Testis (tissue), 2 donors: ENCODE measurements at regions not wholly inside any gene's neighbourhood (a gene's known extent, or its start where the extent isn't known, plus 50 kb on each side); places are given as distances from the start of the nearest gene placed in this dataset.

Source experiments
- DNase-seq: peaks from one replicate; pipeline ENCODE4 v3.0.0-alpha.2; 2019
- H3K27ac ChIP-seq, 2 donors: fragments of 200-600 bp; sonication (generic); one replicate each; pipeline ENCODE4 v1.5.1; 2019
- H3K27me3 ChIP-seq: fragments of 200-600 bp; sonication (generic); one replicate; pipeline ENCODE4 v1.5.1; 2019
- H3K36me3 ChIP-seq: fragments of 200-600 bp; sonication (generic); one replicate; pipeline ENCODE4 v1.5.1; 2017; ENCODE audit warnings: low read depth; ENCODE audit errors: missing control alignments
- H3K4me1 ChIP-seq: fragments of 200-600 bp; sonication (generic); one replicate; pipeline ENCODE4 v1.5.1; 2019
- H3K4me3 ChIP-seq, 2 donors: fragments of 200-600 bp; sonication (generic); one replicate each; pipeline ENCODE4 v1.5.1; 2017 to 2019
- H3K9me3 ChIP-seq: fragments of 200-600 bp; sonication (generic); one replicate; pipeline ENCODE4 v1.5.1; 2017
- CTCF ChIP-seq, 3 experiments: fragments of 450-650 bp in 2 of 3; fragments of 200-600 bp in 1 of 3; sonication (generic) in 1 of 3; IDR thresholded peaks; one replicate each; pipeline ENCODE4 v1.5.1; 2016 to 2019; ENCODE audit warnings: antibody characterized with exemption in 3 of 3, mild to moderate bottlenecking in 2 of 3, moderate library complexity in 1 of 3
- POLR2A ChIP-seq: fragments of 450-650 bp; IDR thresholded peaks from one replicate; pipeline ENCODE4 v1.6.1; 2017; ENCODE audit warnings: antibody characterized with exemption, mild to moderate bottlenecking, moderate library complexity
- WGBS, 2 donors: methylation state at CpG; one replicate each; pipeline ENCODE4 v1.1.5; 2018; 5-methylcytosine and 5-hydroxymethylcytosine counted together
- intact Hi-C: fragments of 100-400 bp; cut with DNase I; formaldehyde crosslinking; loops from one replicate; pipeline ENCODE4 v1.15.1; 2023; ENCODE audit warnings: low total_unique reads

DNA sequence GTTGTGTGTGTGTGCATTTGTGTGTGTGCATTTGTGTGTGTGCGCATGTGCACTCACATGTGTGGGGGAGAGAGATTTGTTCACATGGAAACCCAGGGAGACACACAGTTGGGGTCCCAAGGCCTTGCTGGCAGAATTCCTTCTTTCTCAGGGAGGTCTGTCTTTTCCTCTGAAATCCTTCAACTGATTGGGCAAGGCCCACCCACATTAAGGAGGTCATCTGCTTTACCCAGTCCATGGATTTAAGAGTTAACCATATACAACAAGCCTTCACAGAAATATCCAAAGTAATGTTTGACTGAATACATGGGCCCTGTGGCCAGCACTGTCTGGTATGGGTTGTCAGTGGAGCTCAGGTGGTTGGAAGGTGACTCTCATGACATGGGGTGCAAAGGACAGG, 641.4 kb downstream of the BRD1 start:
- Histone ChIP-seq H3K9me3 (no peaks in the 10 kb centered on the region), H3K4me1 (no peaks in the 10 kb centered on the region), H3K4me3 (no peak overlapping the region), H3K27ac (no peak overlapping the region), H3K27me3 (no peaks in the 10 kb centered on the region), H3K36me3 (no peaks in the 10 kb centered on the region)
- 96 to 100% methylated on average over 1 of the region's 1 CpG for WGBS, 2 donors
- TF ChIP-seq CTCF (IDR thresholded peaks at IDR 0.05) (no peak), POLR2A (no peak)
- intact Hi-C loops, result no loop called here
- DNase-seq, result no peak

DNA sequence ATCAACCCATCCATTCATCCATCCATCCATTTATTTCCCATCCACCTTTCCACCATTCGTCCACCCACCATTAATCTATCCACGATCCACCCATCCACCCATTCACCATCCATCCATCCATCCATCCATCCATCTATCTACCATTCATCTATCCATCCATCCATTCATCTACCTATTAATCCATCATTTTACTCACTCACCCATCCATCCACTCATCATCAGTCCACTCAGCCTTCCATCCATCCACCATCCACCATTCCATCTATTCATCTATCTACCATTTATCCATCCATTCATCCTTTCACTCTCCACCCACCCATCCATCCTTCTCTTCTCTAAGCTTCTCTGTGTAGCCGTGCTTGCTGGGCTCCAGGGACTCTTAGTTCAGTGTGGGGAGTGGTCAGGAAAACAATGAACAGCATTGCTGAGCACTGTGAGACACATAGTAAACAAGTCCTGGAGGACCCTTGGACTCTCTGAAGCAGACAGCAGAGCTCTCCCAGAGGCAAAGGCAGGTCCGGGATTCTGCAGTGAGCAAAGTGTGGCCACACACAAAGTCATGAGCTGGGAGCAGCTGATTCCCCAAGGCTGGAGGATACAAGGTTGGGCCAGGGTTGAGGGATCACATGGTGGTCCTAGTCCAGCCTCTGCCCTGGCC, 642.2 kb downstream of the BRD1 start:
- 81 to 90% methylated on average over 4 of the region's 4 CpGs for WGBS, 2 donors
- Histone ChIP-seq H3K4me1 (no peaks in the 10 kb centered on the region), H3K9me3 (no peaks in the 10 kb centered on the region), H3K27me3 (no peaks in the 10 kb centered on the region), H3K4me3 (no peak overlapping the region), H3K36me3 (no peaks in the 10 kb centered on the region), H3K27ac (no peak overlapping the region)
- TF ChIP-seq POLR2A, result no peak
- TF ChIP-seq CTCF (IDR thresholded peaks at IDR 0.05), result no peak
- intact Hi-C loops, result no loop called here
- DNase-seq, result no peak

- H3K27me3 ChIP-seq, result no peaks in the 10 kb centered on the region
Observed at GRCh38 chr22:49184736-49185135, 642.9 kb downstream of the BRD1 start.

GRCh38 chr22:49183826-49184216, 643.9 kb downstream of the BRD1 start:
- intact Hi-C loops, result no loop called here
- Histone ChIP-seq H3K4me3 (no peak overlapping the region), H3K27ac (no peak overlapping the region), H3K4me1 (no peaks in the 10 kb centered on the region), H3K36me3 (no peaks in the 10 kb centered on the region), H3K27me3 (no peaks in the 10 kb centered on the region), H3K9me3 (no peaks in the 10 kb centered on the region)
- TF ChIP-seq CTCF (IDR thresholded peaks at IDR 0.05), result no peak
- no peak for TF ChIP-seq POLR2A
- no peak for DNase-seq
- WGBS, 2 donors, result 79 to 82% methylated on average over 25 to 26 of the region's 26 CpGs

More at GRCh38 chr22:49184736-49185135, 642.9 kb downstream of the BRD1 start:
- no peak overlapping the region for H3K27ac ChIP-seq
- DNase-seq, result no peak
- 87 to 88% methylated on average over 15 of the region's 15 CpGs for WGBS, 2 donors
- H3K36me3 ChIP-seq, result no peaks in the 10 kb centered on the region
- TF ChIP-seq POLR2A, result no peak
- TF ChIP-seq CTCF (IDR thresholded peaks at IDR 0.05), result no peak
- no peaks in the 10 kb centered on the region for H3K9me3 ChIP-seq
- H3K4me1 ChIP-seq, result no peaks in the 10 kb centered on the region
- intact Hi-C loops, result no loop called here
- H3K4me3 ChIP-seq, result no peak overlapping the region

DNA sequence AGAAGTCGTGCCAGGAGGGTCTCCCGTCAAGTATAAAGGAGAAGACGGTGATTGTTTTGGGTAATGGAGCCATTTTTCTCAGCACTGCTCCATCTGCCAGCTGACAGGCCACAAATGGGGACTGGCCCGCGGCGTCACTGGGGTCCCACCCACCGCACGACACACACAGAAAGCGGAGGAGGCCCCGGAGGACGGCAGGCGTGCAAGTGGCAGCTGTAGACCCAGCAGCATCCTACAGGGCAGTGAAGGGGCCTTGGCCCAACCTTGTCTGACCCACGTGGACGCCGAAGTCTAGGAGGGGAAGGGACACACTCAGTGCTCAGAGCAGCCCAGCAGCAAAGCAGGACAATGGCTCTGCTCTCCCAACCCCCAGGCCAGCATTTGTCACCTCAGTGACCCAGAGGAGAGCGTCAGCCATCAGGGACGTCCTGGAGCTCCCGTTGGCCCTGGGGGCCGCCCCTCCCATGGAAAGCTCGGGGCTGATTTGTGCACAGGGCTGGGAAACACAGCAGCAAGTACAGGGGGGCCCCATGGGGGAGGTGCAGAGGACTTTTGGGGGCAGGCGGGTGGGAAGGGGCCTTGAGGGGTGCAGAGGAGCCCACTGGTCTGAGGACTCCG, 644.4 kb downstream of the BRD1 start:
- H3K36me3 ChIP-seq, result no peaks in the 10 kb centered on the region
- no peaks in the 10 kb centered on the region for H3K27me3 ChIP-seq
- 66 to 74% methylated on average over 17 to 22 of the region's 22 CpGs for WGBS, 2 donors
- H3K4me1 ChIP-seq, result no peaks in the 10 kb centered on the region
- TF ChIP-seq CTCF (IDR thresholded peaks at IDR 0.05) (no peak), POLR2A (no peak)
- intact Hi-C loops, result no loop called here
- no peaks in the 10 kb centered on the region for H3K9me3 ChIP-seq
- no peak for DNase-seq
- H3K27ac ChIP-seq, result no peak overlapping the region
- H3K4me3 ChIP-seq, result no peak overlapping the region
